ENCODE measurements at regions not wholly inside any gene's neighbourhood (a gene's known extent, or its start where the extent isn't known, plus 50 kb on each side); places are given as distances from the start of the nearest gene placed in this dataset.

- intact Hi-C loops (cut with micrococcal nuclease) (no loop called here), in situ Hi-C loops (cut with MboI) (no loop called here)
- H3K36me3 ChIP-seq (ENCODE audit: control insufficient read depth, insufficient read depth, low read length), result no peaks in the 10 kb centered on the region
- ATAC-seq (no peak), DNase-seq (ENCODE audit: extremely low read depth in 1 of 4, low spot score in 3 of 4) (no peak), FAIRE-seq (no peak)
- no TSS peak for BruUV-seq (replicated peaks)
- peaks cover 3 to 34% of the 10 kb centered on the region in 2 experiments; a peak in 3 of 5 replicates for H3K27me3 ChIP-seq (ENCODE audit: control insufficient read depth in 2 of 2, insufficient read depth in 2 of 2, low read length in 2 of 2)
- no peak overlapping the region for H3K4me2 ChIP-seq (ENCODE audit: insufficient read depth, low read length)
- no peak overlapping the region for H3K4me3 ChIP-seq
- POLR2A ChIA-PET, result no interaction called here
- CTCF ChIA-PET (ENCODE audit: low intra/inter-chr PET ratio), result no interaction called here
- H4K20me1 ChIP-seq (replicated peaks; ENCODE audit: control insufficient read depth, insufficient read depth, low read length), result no peaks in the 10 kb centered on the region
- no peaks in the 10 kb centered on the region for H3K4me1 ChIP-seq (replicated peaks in 1 of 2; ENCODE audit: control insufficient read depth in 2 of 2, insufficient read depth in 2 of 2, low read length in 2 of 2)
- no peak overlapping the region for H3K27ac ChIP-seq (ENCODE audit: extremely low read depth, low read depth, low read length)
- WGBS (ENCODE audit: insufficient coverage, low coverage, missing lambda C conversion rate), result 0% methylated on average over 1 of the region's 1 CpG
- no peaks in the 10 kb centered on the region for H3K9me1 ChIP-seq (ENCODE audit: control insufficient read depth, insufficient read depth, low read length)
- no peak overlapping the region for H3K9ac ChIP-seq (ENCODE audit: insufficient read depth in 1 of 2, low read depth in 2 of 2, low read length in 2 of 2)
- TF ChIP-seq ELF4 (CRISPR knock-in tag; IDR thresholded peaks at IDR 0.05), result peak; percentile 52; the same call in 1 of the 2 replicates
- TF ChIP-seq JUND (IDR thresholded peaks at IDR 0.05; ENCODE audit: borderline replicate concordance, low read depth, low read length), result no peak
- no peak for TF ChIP-seq JUND (tag; IDR thresholded peaks at IDR 0.05; ENCODE audit: borderline replicate concordance, low read depth, low read length)
- no peak overlapping the region for H2AFZ ChIP-seq (ENCODE audit: low read depth, low read length)
- no peaks in the 10 kb centered on the region for H3K79me2 ChIP-seq (ENCODE audit: control insufficient read depth, insufficient read depth, low read length)
- H3K9me3 ChIP-seq (replicated peaks; ENCODE audit: control insufficient read depth, insufficient read depth, low read depth, low read length), result no peaks in the 10 kb centered on the region
These were observed 468.9 kb upstream of the MYT1L start for GRCh38 chr2:2800001-2800400.

GRCh38 chr2:2799151-2799697 is 468.1 kb upstream of the MYT1L start:
- TF ChIP-seq CEBPZ (IDR thresholded peaks at IDR 0.05; ENCODE audit: borderline replicate concordance, low read depth, low read length) (no peak), FOXO4 (CRISPR knock-in tag; IDR thresholded peaks at IDR 0.05) (no peak), SREBF1 (IDR thresholded peaks at IDR 0.05; ENCODE audit: borderline replicate concordance, low read depth, low read length) (no peak)
- DNase-seq (ENCODE audit: extremely low read depth in 1 of 4, low spot score in 3 of 4) (no peak), FAIRE-seq (no peak), ATAC-seq (no peak)
- 3% methylated on average over 9 of the region's 10 CpGs for whole genome bisulfite sequencing (ENCODE audit: insufficient coverage, low coverage, missing lambda C conversion rate)
- intact Hi-C loops (cut with micrococcal nuclease) (no loop called here), in situ Hi-C loops (cut with MboI) (no loop called here)
- no TSS peak for BruUV-seq (replicated peaks)
- Histone ChIP-seq H3K27ac (ENCODE audit: extremely low read depth, low read depth, low read length) (no peak overlapping the region), H3K4me2 (ENCODE audit: insufficient read depth, low read length) (no peak overlapping the region), H4K20me1 (replicated peaks; ENCODE audit: control insufficient read depth, insufficient read depth, low read length) (no peaks in the 10 kb centered on the region), H3K9me1 (ENCODE audit: control insufficient read depth, insufficient read depth, low read length) (no peaks in the 10 kb centered on the region), H3K4me1 (replicated peaks in 1 of 2; ENCODE audit: control insufficient read depth in 2 of 2, insufficient read depth in 2 of 2, low read length in 2 of 2) (no peaks in the 10 kb centered on the region), H3K9ac (ENCODE audit: insufficient read depth in 1 of 2, low read depth in 2 of 2, low read length in 2 of 2) (no peak overlapping the region), H2AFZ (ENCODE audit: low read depth, low read length) (no peak overlapping the region), H3K27me3 (ENCODE audit: control insufficient read depth in 2 of 2, insufficient read depth in 2 of 2, low read length in 2 of 2) (peaks cover 3 to 36% of the 10 kb centered on the region in 2 experiments; a peak in 3 of 5 replicates), H3K36me3 (ENCODE audit: control insufficient read depth, insufficient read depth, low read length) (no peaks in the 10 kb centered on the region), H3K4me3 (no peak overlapping the region), H3K79me2 (ENCODE audit: control insufficient read depth, insufficient read depth, low read length) (no peaks in the 10 kb centered on the region), H3K9me3 (replicated peaks; ENCODE audit: control insufficient read depth, insufficient read depth, low read depth, low read length) (no peaks in the 10 kb centered on the region)
- POLR2A ChIA-PET, result no interaction called here
- CTCF ChIA-PET (ENCODE audit: low intra/inter-chr PET ratio), result no interaction called here

All from K562 (cell line).